Fibroblast of lung (primary cell): ENCODE measurements at regions not wholly inside any gene's neighbourhood (a gene's known extent, or its start where the extent isn't known, plus 50 kb on each side); places are given as distances from the start of the nearest gene placed in this dataset.

ENCODE experiments used
- EZH2 ChIP-seq: IDR thresholded peaks from 2 replicates; pipeline ENCODE4 v1.5.1; 2012; ENCODE audit warnings: low read length, control low read depth, mild to moderate bottlenecking; ENCODE audit errors: missing control alignments
- TF ChIP-seq, protein P1 (sequence below), 2 donors: IDR thresholded peaks in 1 of 2; conservative IDR thresholded peaks in 1 of 2; 1 replicate in 1 of 2; 2 replicates in 1 of 2; pipeline ENCODE4 v1.5.1; 2011 to 2012; ENCODE audit warnings: low read length in 2 of 2, control low read depth in 1 of 2, inconsistent platforms in 1 of 2, low read depth in 1 of 2, mild to moderate bottlenecking in 1 of 2

DNA sequence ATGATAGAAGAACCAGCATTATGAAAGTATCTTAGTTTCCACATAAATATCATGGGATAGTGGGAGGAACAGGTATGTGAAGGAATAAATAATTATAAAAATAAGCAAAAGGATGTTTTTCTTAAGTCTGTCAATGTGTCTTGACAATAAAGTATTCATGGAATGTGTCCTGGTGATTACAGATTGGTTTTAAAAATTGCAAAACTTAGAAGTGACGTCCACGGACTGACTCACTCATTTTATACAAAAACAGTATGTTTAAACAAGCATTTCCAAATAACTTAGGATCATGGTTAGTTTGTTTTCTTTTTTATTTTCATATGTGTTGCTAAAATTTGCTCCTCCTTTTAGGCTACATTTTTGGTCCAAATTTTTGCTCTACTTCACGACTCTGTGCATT is 687.0 kb upstream of the NECTIN3 start:
- TF ChIP-seq, protein P1, sequence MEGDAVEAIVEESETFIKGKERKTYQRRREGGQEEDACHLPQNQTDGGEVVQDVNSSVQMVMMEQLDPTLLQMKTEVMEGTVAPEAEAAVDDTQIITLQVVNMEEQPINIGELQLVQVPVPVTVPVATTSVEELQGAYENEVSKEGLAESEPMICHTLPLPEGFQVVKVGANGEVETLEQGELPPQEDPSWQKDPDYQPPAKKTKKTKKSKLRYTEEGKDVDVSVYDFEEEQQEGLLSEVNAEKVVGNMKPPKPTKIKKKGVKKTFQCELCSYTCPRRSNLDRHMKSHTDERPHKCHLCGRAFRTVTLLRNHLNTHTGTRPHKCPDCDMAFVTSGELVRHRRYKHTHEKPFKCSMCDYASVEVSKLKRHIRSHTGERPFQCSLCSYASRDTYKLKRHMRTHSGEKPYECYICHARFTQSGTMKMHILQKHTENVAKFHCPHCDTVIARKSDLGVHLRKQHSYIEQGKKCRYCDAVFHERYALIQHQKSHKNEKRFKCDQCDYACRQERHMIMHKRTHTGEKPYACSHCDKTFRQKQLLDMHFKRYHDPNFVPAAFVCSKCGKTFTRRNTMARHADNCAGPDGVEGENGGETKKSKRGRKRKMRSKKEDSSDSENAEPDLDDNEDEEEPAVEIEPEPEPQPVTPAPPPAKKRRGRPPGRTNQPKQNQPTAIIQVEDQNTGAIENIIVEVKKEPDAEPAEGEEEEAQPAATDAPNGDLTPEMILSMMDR (conservative IDR thresholded peaks at IDR 0.05 in 1 of 2, IDR thresholded peaks at IDR 0.05 in 1 of 2; ENCODE audit: low read depth in 1 of 2, low read length in 2 of 2), result no peak
- TF ChIP-seq EZH2, result no peak
